NCI-H2081 (cell line): ENCODE measurements at regions not wholly inside any gene's neighbourhood (a gene's known extent, or its start where the extent isn't known, plus 50 kb on each side); places are given as distances from the start of the nearest gene placed in this dataset.
A peak's percentile ranks its signal among the peaks of the same experiment; 100 is the strongest.

Experiments used
- DNase-seq, 2 experiments: peaks; one replicate each; lab custom pipeline; 2025; lab: John Stamatoyannopoulos, UW

- DNase-seq = no peak
These were observed 325.2 kb downstream of the DIPK2A start for GRCh38 chr3:144296808-144297207.

- no peak for DNase-seq
These were observed 330.2 kb downstream of the DIPK2A start for GRCh38 chr3:144301863-144302262.

GRCh38 chr3:144307951-144308350 is 336.3 kb downstream of the DIPK2A start:
- no peak for DNase-seq

GRCh38 chr3:144308396-144308795 is 336.8 kb downstream of the DIPK2A start:
- DNase-seq = peak in 1 of 2 experiments; percentile 45

- no peak for DNase-seq
These were observed 341.1 kb downstream of the DIPK2A start for GRCh38 chr3:144312702-144313101.

GRCh38 chr3:144314946-144315345 is 343.3 kb downstream of the DIPK2A start:
- no peak for DNase-seq

GRCh38 chr3:144317961-144318360 is 346.3 kb downstream of the DIPK2A start:
- no peak for DNase-seq

- peak in 1 of 2 experiments; percentile 12 for DNase-seq
These were observed 352.5 kb downstream of the DIPK2A start for GRCh38 chr3:144324076-144324475.

GRCh38 chr3:144332868-144333267 is 361.2 kb downstream of the DIPK2A start:
- DNase-seq = no peak

GRCh38 chr3:144341471-144341870 is 369.8 kb downstream of the DIPK2A start:
- no peak for DNase-seq

- DNase-seq = no peak
These were observed 371.7 kb downstream of the DIPK2A start for GRCh38 chr3:144343343-144343742.

GRCh38 chr3:144343777-144344176 is 372.2 kb downstream of the DIPK2A start:
- no peak for DNase-seq

- no peak for DNase-seq
These were observed 373.4 kb downstream of the DIPK2A start for GRCh38 chr3:144344925-144345548.

GRCh38 chr3:144350125-144350524 is 378.5 kb downstream of the DIPK2A start:
- DNase-seq = no peak

- DNase-seq = no peak
These were observed 379.4 kb downstream of the DIPK2A start for GRCh38 chr3:144351011-144351410.

GRCh38 chr3:144351773-144352365 is 380.2 kb downstream of the DIPK2A start:
- DNase-seq = no peak

- no peak for DNase-seq
These were observed 386.6 kb downstream of the DIPK2A start for GRCh38 chr3:144358191-144358590.

GRCh38 chr3:144361002-144361401 is 389.4 kb downstream of the DIPK2A start:
- no peak for DNase-seq

- peak in 1 of 2 experiments; percentile 17 for DNase-seq
These were observed 390.5 kb downstream of the DIPK2A start for GRCh38 chr3:144362126-144362525.

GRCh38 chr3:144363856-144364255 is 392.2 kb downstream of the DIPK2A start:
- no peak for DNase-seq

- no peak for DNase-seq
These were observed 393.1 kb downstream of the DIPK2A start for GRCh38 chr3:144364737-144365136.

GRCh38 chr3:144369129-144369879 is 397.7 kb downstream of the DIPK2A start:
- peak; percentile 68 to 90 for DNase-seq

- no peak for DNase-seq
These were observed 403.5 kb downstream of the DIPK2A start for GRCh38 chr3:144375088-144375487.
